ENCODE measurements at regions not wholly inside any gene's neighbourhood (a gene's known extent, or its start where the extent isn't known, plus 50 kb on each side); places are given as distances from the start of the nearest gene placed in this dataset.

DNA sequence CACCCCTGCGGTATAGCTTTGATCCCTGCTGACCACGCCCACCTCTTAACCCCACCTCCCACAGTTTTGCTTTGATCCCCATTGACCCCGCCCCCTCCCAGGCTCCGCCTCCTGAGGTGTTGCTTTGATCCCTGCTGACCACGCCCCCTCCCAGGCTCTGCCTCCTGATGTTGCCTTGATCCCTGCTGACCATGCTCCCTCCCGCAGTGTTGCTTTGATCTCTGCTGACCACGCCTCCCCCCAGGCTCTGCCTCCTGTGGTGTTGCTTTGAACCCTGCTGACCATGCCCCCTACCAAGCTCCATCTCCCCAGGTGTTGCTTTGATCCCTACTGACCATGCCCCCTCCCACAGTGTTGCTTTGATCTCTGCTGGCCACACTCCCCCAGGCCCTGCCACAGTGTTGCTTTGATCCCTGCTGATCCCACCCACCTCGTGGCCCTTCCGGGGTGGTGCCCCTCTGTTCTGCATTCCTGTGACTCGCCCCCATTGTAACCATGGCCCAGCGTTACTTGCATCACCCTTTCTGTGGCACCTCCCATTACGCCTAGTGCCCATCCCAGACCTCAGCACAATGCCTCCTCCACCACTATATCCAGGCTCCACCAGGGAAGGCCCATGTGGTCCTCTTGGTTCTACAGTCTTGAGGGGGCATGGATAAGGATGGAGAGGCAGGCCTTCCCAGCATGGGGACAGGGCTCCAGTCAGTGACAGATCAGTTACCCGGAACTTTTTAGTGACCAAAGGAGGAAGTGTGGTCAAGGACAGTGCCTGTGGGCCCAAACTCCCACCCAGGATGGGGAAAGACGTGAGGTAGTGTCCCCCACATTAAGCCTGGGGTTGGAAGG, 70.8 kb downstream of the ADRA2C start:
- no peaks in the 10 kb centered on the region for H3K27me3 ChIP-seq (ENCODE audit: control insufficient read depth, insufficient read depth, low read length)
- no peaks in the 10 kb centered on the region for H3K36me3 ChIP-seq (replicated peaks; ENCODE audit: control insufficient read depth, insufficient read depth, low read length)
- peak; percentile 88 for DNase-seq
- no peak overlapping the region for H3K4me3 ChIP-seq (ENCODE audit: insufficient read depth, low read depth, low read length)

DNA sequence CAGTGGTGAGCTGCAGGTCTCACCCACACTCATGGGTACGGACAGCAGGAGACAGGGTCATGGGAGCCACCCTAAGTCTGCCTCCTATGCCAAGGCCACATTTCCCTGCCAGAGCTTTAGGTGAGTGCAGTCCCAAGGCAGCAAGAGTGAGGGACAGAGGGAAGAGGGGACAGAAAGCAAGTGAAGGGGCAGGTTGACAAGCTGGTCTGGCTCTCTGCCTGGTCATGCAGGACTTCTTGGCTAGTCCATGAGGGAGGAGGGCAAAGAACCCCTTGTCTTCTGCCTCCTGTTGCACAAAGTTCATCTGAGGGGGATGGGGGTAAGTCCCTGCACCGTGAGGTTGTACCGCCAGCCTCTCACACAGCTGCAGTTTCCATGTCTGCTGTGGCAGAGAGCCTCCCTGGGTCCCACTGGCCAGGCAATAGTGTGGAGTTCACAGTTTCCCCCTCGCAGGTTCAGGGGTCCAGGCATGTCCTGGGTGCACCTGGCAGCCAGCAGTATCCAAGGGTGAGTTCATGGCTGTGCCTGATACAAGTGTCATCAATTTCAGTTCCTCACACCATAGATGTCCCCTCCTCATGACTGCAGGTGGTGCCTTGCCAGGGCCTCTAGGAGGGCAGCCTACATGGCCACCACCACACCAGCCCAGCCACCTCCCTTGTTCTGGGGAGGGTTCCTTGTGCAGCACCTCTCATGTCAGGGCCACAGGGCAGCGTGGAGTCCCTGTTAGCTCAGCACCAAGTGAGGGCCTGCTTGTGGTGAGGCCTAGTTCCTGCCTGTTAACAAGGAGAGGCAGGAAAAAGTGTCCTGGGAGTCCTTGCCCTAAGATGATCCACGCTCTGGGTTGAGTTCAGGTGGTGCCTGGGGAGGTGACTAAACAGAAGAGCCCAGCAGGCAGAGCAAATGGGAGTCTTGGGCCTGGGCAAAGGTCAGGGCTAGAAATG, 72.5 kb downstream of the ADRA2C start:
- no peak overlapping the region for H3K4me3 ChIP-seq (ENCODE audit: insufficient read depth, low read depth, low read length)
- H3K27me3 ChIP-seq (ENCODE audit: control insufficient read depth, insufficient read depth, low read length) = no peaks in the 10 kb centered on the region
- no peak for DNase-seq
- H3K36me3 ChIP-seq (replicated peaks; ENCODE audit: control insufficient read depth, insufficient read depth, low read length) = no peaks in the 10 kb centered on the region

DNA sequence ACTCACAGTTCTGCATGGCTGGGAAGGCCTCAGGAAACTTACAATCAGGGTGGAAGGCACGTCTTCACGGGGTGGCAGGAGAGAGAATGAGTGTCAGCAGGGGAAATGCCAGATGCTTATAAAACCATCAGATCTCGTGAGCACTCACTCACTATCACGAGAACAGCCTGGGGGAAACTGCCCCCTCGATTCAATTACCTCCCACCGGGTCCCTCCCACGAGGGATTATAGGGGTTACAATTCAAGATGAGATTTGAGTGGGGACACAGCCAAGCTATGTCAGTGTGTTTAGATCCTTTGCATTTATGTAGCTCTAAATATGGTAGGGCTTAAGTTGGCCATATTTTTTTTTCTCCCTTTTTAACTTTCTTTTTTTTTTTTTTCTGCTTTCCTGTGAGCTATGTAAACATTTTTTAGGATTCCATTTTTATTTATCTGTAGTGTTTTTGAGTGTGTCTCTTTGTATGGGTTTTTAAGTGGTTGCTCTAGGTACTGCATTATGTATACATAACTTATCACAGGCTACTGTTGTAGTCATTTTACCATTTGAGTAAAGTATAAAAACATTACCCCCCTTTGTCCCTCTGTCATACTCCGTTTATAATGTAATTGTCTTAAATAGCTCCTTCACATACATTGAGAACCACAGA, 79.0 kb downstream of the ADRA2C start:
- DNase-seq = no peak
- Histone ChIP-seq H3K4me3 (ENCODE audit: insufficient read depth, low read depth, low read length) (no peak overlapping the region), H3K36me3 (replicated peaks; ENCODE audit: control insufficient read depth, insufficient read depth, low read length) (no peaks in the 10 kb centered on the region), H3K27me3 (ENCODE audit: control insufficient read depth, insufficient read depth, low read length) (no peaks in the 10 kb centered on the region; the same call in 1 of the 2 replicates)

DNA sequence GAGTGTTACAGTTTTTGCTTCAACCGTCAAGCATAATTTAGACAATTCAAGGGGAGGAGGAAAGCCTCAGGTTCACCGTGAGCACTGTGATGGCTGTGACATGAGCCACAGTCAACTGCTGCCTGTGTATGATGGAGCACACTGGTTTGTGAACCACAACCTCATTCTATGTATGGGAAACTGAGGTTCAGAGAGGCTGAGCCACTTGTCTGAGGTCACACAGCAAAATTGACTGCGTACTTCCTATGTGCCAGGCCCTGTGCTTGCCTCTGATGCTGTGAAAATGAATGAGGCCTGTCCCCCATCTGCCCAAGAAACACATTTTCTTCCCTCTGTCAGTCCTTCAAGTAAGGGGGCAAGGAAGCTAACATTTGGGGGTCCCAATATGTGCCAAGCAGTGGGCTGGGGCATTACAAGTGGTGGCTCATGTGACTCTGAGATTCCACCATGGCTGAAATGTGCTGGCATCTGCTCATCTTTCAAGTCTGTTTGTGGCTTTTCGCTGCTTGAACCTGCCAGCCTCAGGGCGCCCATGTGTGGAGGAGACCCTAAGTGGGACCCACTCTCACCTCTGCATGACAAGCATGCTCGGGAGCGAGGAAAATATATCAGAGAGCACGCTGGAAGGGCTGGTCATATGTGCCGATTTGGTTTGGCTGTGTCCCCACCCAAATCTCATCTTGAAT, 79.7 kb downstream of the ADRA2C start:
- H3K36me3 ChIP-seq (replicated peaks; ENCODE audit: control insufficient read depth, insufficient read depth, low read length) = no peaks in the 10 kb centered on the region
- H3K4me3 ChIP-seq (ENCODE audit: insufficient read depth, low read depth, low read length) = no peak overlapping the region
- H3K27me3 ChIP-seq (ENCODE audit: control insufficient read depth, insufficient read depth, low read length) = no peaks in the 10 kb centered on the region; the same call in 1 of the 2 replicates
- DNase-seq = no peak

DNA sequence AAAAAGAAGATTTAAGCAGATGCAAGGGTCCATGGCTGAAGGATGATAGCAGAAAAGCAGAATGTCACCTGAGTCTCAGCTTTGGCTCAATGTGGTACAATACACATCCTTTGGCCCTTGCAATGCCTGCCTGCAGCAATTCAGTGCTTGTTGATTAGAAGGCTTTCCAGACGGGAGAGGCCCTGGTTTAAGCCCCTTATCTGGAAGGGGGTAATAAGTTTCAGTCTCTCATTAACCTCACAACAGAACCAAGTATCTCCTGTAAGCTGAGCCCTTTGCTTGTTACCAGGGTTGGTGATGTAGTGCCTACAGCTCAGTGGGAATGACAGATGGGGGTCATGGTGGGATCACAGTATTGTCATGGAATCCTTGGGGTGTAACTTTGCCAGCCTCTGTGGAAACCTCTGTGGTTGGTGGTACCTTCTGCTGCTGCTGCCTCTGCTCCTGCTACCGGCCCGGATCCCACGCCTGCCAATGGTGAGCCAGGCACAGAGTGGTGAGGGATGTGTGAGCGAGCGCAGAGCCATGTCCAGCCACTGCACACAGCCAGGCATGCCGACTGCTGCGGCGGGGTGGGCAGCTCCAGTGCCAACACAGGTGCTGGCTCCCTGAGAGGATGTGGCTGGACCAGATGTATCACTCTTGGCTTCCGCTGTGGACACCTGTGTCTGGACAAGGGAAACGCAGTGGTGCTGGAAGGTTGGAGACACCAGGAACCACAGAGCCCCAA, 81.2 kb downstream of the ADRA2C start:
- no peak for DNase-seq
- Histone ChIP-seq H3K4me3 (ENCODE audit: insufficient read depth, low read depth, low read length) (no peak overlapping the region), H3K27me3 (ENCODE audit: control insufficient read depth, insufficient read depth, low read length) (no peaks in the 10 kb centered on the region; the same call in 1 of the 2 replicates), H3K36me3 (replicated peaks; ENCODE audit: control insufficient read depth, insufficient read depth, low read length) (no peaks in the 10 kb centered on the region)

DNA sequence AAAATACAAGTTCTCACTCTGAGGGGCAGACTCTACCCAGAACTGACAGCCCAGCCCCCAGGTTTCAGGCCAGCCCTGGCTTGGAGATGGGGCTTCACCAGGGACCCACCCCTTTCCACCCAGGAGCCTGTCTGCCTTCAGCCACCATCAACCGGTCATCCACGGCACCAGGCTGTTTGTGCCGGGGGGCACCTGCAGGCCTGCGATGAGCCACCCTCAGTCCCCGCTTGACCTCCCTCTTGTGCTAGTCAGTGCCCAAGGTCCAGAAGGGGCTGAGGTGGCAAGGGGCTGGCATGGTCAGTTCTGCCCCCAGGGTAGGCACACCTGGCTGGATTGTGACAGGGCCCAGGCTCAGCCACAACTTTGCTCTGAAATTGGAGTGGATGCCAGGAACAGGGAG, 82.1 kb downstream of the ADRA2C start:
- Histone ChIP-seq H3K27me3 (ENCODE audit: control insufficient read depth, insufficient read depth, low read length) (no peaks in the 10 kb centered on the region; the same call in 1 of the 2 replicates), H3K36me3 (replicated peaks; ENCODE audit: control insufficient read depth, insufficient read depth, low read length) (no peaks in the 10 kb centered on the region), H3K4me3 (ENCODE audit: insufficient read depth, low read depth, low read length) (no peak overlapping the region)
- no peak for DNase-seq

DNA sequence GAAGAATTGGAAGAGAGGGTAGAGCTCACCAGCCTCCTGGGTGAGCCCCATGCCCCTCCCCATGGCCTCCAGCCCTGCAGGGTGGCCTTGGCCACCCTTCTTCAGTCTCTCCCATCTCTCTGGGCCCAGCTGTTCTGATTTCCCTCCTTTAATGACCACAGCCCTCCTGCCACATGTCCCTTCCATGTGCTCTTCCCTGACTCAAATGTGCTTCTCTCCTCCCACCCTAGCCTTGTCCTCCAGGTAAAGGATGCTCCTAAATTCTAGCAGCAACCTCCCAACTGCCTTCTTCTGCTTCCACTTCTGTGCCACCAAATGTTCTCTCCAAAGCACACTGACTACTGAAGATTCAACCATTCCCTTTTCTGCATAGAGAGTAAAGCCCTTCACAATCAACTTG, 83.0 kb downstream of the ADRA2C start:
- Histone ChIP-seq H3K4me3 (ENCODE audit: insufficient read depth, low read depth, low read length) (no peak overlapping the region), H3K36me3 (replicated peaks; ENCODE audit: control insufficient read depth, insufficient read depth, low read length) (no peaks in the 10 kb centered on the region), H3K27me3 (ENCODE audit: control insufficient read depth, insufficient read depth, low read length) (no peaks in the 10 kb centered on the region; the same call in 1 of the 2 replicates)
- DNase-seq = no peak

DNA sequence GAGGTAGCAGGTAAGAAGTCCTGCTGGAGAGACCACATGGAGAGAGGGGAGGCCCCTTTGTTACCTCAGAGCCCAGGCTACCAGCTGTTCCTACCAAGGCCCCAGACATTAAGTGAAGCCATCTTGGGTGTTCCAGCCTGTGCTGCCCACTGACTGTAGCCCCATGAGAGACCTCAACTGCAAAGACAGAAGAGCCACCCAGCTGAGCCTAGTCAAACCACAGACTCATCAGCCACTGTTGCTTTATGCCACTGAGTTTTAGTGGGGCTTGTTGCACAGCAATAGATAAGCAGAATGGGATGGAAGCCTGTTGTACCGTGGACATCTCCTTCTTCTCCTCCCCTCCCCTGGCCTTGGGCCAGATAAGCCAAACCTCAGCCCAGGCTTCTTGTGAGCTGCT, 83.9 kb downstream of the ADRA2C start:
- Histone ChIP-seq H3K36me3 (replicated peaks; ENCODE audit: control insufficient read depth, insufficient read depth, low read length) (no peaks in the 10 kb centered on the region), H3K27me3 (ENCODE audit: control insufficient read depth, insufficient read depth, low read length) (no peaks in the 10 kb centered on the region; the same call in 1 of the 2 replicates), H3K4me3 (ENCODE audit: insufficient read depth, low read depth, low read length) (no peak overlapping the region)
- no peak for DNase-seq

DNA sequence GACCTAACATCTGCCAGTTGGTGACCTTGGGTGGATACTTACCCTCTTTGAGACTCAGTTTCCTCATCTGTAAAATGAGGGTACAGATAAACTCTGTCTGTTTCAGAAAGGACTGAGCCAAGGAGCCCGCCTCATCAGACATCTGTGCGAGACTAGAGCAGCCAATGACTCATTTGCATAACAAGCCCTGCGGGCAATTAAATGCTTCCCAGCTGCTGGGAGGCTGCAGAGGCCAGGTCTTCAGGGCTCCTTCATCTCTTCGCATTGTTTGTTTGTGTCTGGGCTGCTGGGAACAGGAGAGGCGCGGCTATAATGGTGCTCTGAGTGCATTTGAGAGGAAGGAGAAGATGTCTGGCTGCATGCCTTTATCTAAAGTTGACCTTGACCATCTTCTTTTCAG, 85.0 kb downstream of the ADRA2C start:
- Histone ChIP-seq H3K36me3 (replicated peaks; ENCODE audit: control insufficient read depth, insufficient read depth, low read length) (no peaks in the 10 kb centered on the region), H3K4me3 (ENCODE audit: insufficient read depth, low read depth, low read length) (no peak overlapping the region), H3K27me3 (ENCODE audit: control insufficient read depth, insufficient read depth, low read length) (no peaks in the 10 kb centered on the region; the same call in 1 of the 2 replicates)
- DNase-seq = peak; percentile 79

DNA sequence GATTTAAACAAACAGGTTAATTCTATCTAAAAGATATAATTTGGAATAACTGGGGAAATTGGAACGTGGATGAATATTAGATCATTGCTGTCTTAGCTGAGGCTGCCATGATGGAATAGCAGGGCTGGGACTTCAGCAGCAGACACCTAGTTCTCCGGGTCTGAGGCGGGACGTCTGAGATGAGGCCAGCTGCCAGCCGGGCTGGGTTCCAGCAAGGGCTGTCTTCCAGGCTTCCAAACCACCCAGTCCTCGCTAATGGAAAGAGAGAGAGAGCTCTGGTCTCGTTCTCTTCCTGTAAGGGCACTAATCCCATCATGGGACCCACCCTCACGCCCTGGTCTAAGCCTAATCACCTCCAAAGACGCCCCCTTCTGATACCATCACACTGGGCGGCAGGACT, 85.7 kb downstream of the ADRA2C start:
- Histone ChIP-seq H3K4me3 (ENCODE audit: insufficient read depth, low read depth, low read length) (no peak overlapping the region), H3K36me3 (replicated peaks; ENCODE audit: control insufficient read depth, insufficient read depth, low read length) (no peaks in the 10 kb centered on the region), H3K27me3 (ENCODE audit: control insufficient read depth, insufficient read depth, low read length) (no peaks in the 10 kb centered on the region; the same call in 1 of the 2 replicates)
- DNase-seq = no peak

DNA sequence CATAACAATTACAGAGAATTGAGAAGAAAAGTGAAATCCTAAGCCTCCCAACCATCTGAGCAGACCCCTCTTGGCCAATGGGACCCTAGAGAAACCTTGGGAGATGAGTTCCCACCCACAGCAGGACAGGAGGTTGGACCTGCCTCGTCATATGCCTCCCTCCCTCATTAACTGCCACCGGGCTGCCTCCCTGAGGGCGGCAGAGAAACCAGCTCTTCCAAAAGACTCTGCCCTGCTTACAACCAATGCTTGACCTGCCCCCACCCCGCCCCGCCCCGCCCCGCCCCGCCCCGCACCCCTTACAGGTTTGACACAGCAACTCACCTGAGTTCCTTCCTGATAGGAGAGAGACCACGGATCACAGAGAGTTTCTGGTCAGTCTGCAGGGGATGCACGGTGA, 86.1 kb downstream of the ADRA2C start:
- Histone ChIP-seq H3K4me3 (ENCODE audit: insufficient read depth, low read depth, low read length) (no peak overlapping the region), H3K27me3 (ENCODE audit: control insufficient read depth, insufficient read depth, low read length) (no peaks in the 10 kb centered on the region; the same call in 1 of the 2 replicates), H3K36me3 (replicated peaks; ENCODE audit: control insufficient read depth, insufficient read depth, low read length) (no peaks in the 10 kb centered on the region)
- DNase-seq = peak; percentile 54

DNA sequence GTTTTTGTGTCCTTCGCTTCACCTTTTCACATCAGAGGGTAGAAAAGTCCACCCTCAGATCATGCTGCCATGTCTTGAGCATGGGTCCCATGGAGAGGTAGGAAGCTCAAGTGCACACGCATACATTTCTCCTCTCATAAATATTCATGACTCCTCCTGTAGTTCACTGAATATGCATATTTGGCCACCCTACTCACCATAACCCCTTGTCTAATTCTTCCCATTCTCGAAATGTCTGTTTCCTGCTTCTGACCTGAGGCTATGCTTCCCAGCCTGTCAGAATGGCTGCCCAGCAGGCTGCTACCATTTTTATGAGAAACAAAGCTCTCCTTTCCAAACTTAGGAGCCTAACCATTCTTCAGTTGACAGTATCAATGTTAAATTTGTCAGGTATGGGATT, 86.5 kb downstream of the ADRA2C start:
- DNase-seq = no peak
- Histone ChIP-seq H3K4me3 (ENCODE audit: insufficient read depth, low read depth, low read length) (no peak overlapping the region), H3K27me3 (ENCODE audit: control insufficient read depth, insufficient read depth, low read length) (no peaks in the 10 kb centered on the region; the same call in 1 of the 2 replicates), H3K36me3 (replicated peaks; ENCODE audit: control insufficient read depth, insufficient read depth, low read length) (no peaks in the 10 kb centered on the region)

DNA sequence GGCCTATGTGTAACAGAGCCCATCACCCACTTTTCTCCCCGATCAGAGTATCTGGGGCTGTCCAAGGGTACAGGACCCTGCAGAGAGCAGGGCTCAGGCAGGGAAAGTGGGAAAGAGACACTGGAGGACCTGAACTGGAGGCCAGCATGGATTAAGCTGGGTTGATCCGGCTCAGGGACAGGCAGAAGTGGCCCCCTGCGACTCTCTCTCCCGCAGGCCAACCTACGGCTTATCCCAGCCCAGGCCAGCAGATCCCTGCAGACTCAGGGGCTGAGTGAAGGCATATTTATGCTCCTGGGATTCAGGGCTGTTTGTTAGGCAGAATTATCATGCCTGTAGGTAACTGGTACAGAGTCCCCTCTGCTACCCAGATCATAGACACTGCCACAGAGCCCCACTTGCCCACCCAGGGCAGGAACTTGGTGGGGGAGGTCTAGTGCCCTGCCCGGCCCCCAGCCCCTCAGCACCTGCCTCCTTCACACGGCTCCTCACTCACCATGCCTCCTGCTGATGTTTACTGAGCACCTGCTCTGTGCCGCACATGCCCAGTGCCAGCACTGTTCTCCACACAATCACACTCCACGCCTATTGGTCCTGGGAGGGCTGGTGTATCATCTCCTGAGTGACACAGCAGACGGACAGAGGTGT, 87.3 kb downstream of the ADRA2C start:
- no peak overlapping the region for H3K4me3 ChIP-seq (ENCODE audit: insufficient read depth, low read depth, low read length)
- H3K36me3 ChIP-seq (replicated peaks; ENCODE audit: control insufficient read depth, insufficient read depth, low read length) = no peaks in the 10 kb centered on the region
- peak; percentile 64 for DNase-seq
- no peaks in the 10 kb centered on the region; the same call in 1 of the 2 replicates for H3K27me3 ChIP-seq (ENCODE audit: control insufficient read depth, insufficient read depth, low read length)

Data from H7 (cell line).